ENCODE measurements at regions not wholly inside any gene's neighbourhood (a gene's known extent, or its start where the extent isn't known, plus 50 kb on each side); places are given as distances from the start of the nearest gene placed in this dataset.
"Not testable (repeated sequence)": the region's sequence is repeated elsewhere in the genome, so short reads cannot be mapped to it uniquely, and the experiment has no call there.

- no peak for DNase-seq
These were observed 148.9 kb upstream of the TNP1 start for GRCh38 chr2:217008794-217009193.

DNA sequence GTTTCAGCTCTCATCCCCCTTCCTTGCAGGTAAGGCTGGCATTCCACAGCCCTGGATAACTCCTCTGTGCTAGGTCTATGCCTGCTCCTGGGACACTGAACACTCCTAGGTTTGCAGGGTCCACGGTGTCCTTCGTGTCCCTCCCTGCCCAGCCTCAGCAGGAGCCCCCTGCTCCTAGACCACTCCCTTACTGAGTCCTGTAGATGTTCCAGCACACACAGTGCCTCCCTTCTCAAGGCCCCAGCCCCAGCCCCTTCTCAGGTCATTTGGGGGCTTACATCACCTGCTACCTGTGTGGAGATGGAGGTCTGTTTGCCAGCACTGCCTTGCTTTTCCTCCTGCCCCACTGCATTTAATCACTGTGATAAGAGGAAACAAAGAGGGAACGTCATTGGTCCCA is 146.4 kb upstream of the TNP1 start:
- DNase-seq, result no peak

DNA sequence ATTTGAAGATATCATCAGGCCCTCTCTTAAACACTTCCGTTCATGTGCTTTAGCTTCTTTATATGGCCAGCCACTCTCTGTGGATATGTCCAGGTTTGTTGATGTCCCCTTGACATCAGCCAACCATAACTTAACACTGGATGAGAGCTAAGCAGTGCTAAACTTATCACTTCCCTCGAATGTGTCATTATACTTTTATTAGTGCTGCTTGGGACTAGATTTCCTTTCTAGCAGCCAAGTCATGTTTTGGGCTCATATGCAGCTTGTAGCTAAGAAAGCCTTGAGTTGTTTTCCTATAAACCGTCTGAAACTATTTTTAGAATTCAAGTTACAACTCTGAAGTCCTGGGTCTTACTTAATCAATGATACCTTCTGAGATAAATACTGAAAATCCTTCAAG is 144.8 kb upstream of the TNP1 start:
- DNase-seq, result no peak

DNA sequence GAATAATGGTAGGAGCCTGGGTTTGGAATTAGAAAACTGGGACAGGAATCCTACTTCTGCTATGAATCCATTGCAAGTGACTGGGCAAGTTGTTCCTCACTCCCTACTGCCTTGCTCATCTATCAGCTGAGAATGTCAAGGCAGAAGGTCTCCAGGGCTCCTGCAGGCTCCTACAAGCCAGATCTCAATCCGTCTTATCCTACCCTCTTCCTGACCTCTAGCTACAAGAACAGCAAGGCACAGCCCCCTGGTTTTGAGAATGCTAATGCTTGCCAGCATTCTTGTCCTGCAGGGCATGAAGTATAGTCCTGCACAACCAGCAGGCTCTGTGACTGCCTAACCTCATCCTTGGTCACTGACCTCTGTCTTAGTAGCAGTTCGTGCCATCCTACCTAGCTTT is 141.9 kb upstream of the TNP1 start:
- no peak for DNase-seq

DNA sequence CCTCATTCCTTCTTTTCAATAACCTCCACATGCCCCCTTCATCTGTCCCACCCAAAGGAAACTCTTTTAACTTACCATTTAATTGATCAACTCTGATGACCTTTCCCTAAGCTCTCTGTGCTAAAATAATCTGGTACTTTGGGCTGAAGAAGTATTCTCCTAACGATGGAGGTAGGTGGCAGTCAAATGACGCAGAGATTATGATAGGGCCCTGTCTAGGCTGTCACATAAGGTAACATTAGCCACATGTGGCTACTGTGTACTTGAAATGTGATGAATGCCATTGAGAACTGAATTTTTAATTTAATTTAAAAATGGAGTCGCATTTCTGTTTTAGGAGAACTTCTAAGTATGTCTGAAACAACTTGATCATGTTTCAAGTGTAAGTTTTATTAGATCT is 140.5 kb upstream of the TNP1 start:
- DNase-seq, result no peak

GRCh38 chr2:216996279-216996845 is 136.5 kb upstream of the TNP1 start:
- DNase-seq, result no peak

GRCh38 chr2:216994353-216994854 is 134.5 kb upstream of the TNP1 start:
- no peak for DNase-seq

GRCh38 chr2:216992056-216992675 is 132.3 kb upstream of the TNP1 start:
- DNase-seq, result no peak

DNA sequence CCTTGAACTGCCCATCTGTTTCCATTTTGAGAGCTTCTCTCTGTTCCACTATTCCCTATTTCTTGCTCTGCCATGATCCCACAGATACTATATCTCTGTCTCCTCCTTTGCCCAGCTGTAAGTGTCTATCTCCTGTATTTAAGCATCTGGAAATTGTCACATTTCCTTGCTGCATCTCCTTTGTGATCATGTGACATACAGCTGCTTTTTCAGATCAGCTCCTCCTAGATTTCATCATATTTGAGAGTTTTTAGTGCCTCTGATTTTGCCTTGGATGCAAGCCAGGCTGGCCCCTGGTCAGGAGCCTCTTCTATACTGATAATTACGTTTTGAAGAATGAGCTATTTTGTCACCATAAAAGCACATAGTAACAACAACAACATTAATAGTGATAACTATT is 131.7 kb upstream of the TNP1 start:
- no peak for DNase-seq

GRCh38 chr2:216989340-216990129 is 129.7 kb upstream of the TNP1 start:
- DNase-seq, result no peak

DNA sequence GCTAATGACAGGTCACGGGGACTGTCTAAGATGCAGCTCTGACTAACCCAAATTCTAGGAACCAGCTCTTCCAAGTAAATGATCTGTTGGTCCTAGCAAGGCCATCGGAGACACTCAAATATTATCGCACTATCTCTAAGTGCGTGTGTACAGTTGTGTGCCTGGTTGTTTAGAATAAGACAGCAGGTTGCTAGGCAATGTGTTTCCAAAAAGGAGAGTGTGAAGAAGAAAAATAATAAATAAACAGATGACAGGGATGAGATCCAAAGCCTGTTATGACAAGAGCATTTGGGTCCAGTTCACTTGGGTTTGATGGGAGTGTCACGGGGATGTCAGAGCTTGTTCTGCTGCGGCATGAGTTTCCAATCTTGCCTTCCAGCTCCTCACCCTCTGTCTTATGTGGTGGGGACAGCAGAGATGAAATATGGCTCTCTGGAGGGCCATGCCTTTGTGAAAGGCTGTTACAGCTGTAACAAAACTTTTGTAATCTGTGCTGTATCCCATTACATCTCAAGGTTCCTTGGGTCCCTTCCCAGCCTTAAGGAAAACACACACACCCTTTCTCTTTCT is 127.5 kb upstream of the TNP1 start:
- no peak for DNase-seq

GRCh38 chr2:216985658-216986141 is 125.8 kb upstream of the TNP1 start:
- no peak for DNase-seq

DNA sequence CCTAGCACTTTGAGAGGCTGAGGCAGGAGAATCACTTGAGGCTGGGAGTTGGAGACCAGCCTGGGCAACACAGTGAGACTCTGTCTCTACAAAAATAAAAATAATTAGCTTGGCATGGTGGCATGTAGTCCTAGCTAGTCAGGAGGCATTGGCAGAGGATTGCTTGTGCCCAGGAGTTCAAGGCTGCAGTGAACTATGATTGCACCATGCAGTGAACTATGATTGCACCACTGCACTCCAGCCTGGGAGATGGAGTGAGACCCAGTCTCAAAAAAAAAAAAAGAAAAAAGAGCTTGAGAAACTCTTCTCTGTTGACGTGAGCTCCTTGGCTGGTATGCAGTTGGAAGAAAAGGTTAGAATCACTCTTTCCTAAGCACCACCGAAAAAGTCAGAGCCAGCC is 125.1 kb upstream of the TNP1 start:
- DNase-seq, result no peak

GRCh38 chr2:216981951-216982350 is 122.1 kb upstream of the TNP1 start:
- DNase-seq, result not testable (repeated sequence)

DNA sequence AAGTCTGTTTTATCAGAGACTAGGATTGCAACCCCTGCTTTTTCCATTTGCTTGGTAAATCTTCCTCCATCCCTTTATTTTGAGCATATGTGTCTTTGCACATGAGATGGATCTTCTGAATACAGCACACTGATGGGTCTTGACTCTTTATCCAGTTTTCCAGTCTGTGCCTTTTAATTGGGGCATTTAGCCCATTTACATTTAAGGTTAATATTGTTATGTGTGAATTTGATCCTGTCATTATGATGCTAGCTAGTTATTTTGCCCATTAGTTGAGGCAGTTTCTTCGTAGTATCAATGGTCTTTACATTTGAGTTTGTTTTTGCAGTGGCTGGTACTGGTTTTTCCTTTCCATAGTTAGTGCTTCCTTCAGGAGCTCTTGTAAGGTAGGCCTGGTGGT is 120.6 kb upstream of the TNP1 start:
- DNase-seq, result not testable (repeated sequence)

DNA sequence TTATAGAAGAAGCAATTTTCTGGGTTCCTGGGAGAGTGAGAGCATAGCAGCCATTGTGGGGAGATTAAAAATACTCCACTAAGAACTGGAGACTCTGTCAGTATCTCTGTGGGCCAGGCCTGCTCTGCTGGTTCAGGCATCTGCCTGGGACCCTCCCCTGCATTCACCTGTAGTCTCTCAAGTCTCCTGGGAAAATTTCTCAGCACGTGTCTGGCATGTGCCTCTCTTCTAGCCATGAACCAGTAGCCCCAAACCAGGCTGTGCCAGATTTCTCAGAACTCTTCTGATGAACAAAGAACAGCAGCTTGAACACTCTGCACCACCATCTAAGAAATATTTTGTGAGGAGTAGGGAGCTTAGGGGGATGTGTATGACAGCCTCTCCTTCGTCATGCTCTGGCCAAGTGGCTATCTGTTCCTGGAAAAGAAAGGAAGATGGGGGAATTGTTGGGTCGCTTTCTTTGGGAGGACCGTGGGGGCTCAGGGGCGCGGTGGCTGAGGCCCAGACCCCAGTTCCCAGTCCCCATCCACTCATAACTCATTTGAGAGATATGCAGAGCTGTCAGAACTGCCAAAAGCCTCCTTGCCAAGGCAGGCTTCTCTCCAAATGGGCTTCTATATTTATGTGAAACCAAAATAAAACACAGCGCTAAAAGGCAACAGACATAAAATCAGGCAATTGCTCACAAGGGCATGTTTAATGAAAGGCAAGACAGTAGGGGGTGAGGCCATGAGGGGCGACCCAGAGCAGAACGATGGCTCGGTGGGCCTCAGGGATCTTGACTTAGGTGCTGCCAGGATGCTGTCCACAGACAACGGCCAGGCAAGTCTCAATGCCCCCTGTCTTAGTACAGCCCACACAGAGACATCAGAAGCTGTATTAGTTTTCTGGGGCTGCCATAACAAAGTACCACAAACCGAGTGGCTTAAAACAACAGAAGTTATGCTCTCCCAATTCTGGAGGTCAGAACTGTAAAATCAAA is 114.7 kb upstream of the TNP1 start:
- DNase-seq, result no peak

- no peak for DNase-seq
These were observed 111.7 kb upstream of the TNP1 start for GRCh38 chr2:216971593-216971992.

DNA sequence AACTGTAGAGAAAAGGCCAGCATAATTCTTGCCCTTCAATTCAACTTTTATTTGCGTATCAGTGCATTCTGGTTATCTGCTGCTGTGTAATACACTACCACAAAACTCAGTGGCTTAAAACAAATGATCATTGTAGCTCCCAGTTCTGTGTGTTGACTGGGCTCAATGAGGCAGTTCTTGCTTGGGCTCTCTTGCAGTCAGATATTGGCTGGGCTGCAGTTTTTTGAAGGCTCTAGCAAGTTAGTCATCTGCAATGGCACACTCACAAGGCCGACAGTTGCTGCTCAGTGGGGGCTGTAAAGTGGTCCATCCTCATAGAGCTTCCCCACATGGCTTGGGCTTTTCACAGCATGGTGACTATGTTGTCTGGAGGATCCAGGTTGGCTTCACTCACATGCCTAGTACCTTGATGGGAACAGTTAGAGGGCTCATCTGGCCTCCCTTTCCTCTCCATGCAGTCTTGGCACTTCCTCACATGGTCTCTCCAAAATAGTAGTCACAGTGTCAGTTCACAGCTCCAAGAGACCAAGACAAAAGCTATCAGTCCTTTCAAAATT is 110.6 kb upstream of the TNP1 start:
- DNase-seq, result no peak

DNA sequence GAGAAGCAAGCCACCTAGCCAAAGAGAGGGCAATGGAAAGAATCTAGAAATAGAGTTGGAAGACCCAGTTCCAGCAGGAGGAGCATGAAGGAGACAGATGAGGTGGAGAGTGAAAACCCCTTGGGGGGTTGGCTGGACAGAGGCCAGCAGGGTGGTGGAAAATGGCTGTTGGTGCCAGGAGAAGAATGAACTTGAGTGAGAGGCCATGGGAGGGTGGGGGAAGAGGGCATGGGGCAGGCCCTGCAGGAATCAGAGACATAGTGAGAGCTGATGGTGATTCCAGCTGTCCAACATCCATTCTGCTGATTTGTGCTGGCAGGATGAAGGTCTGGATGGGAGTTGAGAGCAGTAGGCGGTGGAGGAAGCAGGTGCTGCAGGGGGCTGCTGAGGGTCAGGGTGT is 108.0 kb upstream of the TNP1 start:
- no peak for DNase-seq

DNA sequence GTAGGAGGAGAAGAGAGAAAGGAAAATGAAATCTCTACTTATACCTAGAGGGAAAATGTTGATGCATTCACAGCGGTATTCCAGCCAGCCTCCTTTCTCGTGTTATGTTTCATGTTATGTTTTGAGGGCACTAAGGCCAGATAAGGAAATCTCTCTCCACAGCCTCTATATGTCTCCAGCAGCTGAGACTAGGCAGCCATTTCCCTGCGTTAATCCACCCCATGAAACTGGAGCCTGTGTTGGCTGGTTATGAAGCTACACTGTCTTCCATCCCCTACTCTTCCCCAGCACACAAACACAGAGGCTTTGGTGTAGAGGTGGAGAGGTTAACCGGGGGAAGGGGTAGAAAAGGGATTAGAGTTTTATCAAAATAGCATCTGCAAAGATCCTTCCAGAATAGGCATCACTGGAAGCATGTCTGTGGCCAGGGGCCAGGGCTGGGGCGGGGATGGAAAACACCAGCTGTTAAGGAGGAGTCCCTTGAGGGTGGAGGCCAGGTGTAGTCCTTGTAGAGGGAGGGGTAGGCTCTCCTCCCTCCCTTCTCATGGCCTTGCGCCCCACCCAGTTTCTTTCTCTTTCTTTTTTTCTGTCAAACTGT is 100.9 kb upstream of the TNP1 start:
- DNase-seq, result no peak

GRCh38 chr2:216959433-216959832 is 99.6 kb upstream of the TNP1 start:
- no peak for DNase-seq

Measured in activated effector memory CD4-positive, alpha-beta T cell treated with anti-CD3 and anti-CD28 coated beads, Interleukin-2, amount 50 U/mL, for 16 hours (primary cell).